ACHN (cell line): ENCODE measurements at regions not wholly inside any gene's neighbourhood (a gene's known extent, or its start where the extent isn't known, plus 50 kb on each side); places are given as distances from the start of the nearest gene placed in this dataset.

Experiments used
- DNase-seq: peaks from one replicate; pipeline ENCODE4 v3.0.0-alpha.2; 2015
- in situ Hi-C: cut with HindIII; loops from 2 replicates; pipeline ENCODE4 v1.10.0; 2017; ENCODE audit warnings: low sequenced_read_pairs, low pct_ligation_motif_present, low pct_unique_long_range_greater_than_20kb

DNA sequence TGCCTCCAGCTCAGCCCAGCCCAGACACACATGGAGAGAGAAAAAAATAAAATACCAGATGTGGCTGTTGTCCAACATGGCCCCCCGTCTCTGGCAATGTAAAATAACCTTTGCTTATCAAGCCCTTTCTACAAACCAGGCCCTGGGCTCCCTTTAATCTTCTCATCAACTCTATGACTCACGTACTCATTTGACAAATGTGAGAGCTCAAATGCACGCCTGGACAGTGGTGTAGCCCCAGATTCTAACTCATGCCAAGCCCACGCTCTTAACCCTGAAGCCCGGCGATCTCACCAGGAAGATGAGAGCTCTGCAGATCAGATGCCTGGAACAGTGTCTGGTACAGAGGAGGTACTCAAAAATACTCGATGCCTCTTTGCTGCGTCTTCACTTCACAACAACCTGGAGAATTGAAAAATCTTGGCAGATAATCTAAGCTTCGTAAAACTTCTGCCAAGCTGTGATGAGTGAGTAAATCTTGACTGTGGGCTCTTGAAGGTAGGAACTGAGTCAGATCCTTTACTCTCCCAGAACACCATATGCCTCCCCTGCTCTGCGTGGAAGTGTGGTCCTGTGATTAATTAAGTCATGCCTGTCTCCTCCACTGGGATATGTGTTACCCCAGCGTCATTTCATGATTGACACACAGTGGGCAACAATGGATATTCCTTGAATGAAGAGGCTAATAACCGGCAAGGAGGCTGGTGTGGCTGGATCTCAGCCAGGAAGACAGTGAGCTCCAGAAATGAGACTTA lies 102.0 kb upstream of the FSTL4 start:
- no peak for DNase-seq
- in situ Hi-C loops, result no loop called here

DNA sequence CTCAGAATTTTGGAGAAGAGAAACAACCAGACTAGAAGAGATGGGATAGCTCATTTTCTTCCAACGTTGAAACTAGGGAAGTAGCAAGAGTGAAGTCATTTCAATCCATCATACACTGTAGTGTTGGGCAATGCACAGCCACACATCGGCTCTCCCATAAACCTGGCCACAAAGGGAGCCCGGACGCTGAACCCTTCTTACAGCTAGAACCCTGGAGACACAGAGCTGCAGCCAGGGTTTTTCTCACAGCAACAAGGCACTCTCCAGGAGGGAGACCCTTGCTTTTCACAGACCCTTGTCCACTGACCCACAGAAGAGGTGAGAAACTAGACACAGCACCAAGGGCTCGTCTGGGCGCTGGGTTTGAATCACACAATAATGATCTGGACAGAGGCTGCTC lies 101.4 kb upstream of the FSTL4 start:
- in situ Hi-C loops, result no loop called here
- no peak for DNase-seq

DNA sequence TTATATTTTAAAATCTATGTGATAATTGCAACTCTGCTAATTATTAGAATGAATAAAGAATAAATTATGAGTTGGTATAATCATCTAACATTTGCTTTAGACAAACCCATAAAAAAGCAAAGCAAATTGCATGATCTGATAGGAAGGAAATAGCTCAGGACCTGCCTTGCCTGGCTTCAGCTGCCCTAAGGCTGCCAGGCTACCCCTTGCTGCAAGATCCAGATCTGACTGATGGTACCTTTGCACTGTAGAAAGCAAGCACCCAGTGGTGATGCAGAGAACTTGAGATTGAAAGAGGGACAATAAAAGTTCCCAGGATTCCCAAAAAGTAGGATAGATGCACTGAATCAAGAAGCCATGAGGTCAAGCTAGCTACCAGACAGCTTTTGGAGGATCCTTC lies 100.9 kb upstream of the FSTL4 start:
- in situ Hi-C loops, result no loop called here
- DNase-seq, result no peak

DNA sequence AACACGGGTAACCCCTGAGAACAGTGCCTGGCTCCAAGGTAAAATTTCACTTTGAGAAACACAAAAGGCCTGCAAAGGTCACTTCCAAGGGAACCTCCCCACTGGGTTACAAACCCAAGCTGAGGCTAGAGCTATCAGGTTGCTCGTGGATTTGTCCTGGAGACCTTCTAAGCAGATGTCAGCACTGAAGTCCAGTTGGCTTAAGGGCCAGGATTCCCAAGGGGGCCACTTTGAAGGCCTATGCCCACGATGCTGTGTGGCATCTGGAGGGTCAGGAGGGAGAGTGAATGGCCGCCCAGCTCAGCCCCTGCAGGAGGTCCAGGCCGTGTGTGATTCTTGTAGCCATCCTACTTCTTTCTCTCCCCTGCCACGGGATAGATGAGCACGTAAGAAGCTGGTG lies 100.2 kb upstream of the FSTL4 start:
- no peak for DNase-seq
- in situ Hi-C loops, result no loop called here

DNA sequence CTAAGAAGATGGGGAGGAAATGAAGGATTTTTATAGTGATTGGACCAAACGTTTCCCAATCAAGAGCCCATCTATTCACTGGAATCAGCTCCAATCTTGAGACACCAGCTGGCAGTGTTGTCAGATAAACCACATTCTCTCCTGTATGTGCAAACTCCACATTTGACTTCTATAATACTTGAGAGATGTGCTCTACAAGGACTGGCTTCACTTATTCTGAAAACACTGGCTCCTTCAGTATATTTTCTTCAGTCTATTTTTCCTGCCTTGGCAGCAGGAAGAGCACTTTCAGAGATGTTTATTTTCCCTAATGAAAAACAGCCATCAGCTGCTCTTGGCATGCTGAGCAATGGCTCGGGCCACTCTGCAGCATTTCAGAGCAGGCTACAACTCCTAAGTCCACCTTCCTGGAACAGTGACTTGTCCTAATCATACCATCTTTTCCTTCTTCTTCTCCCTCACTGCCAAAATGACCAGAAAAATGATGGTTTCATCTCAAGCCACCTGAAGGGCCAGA lies 96.9 kb upstream of the FSTL4 start:
- in situ Hi-C loops, result no loop called here
- no peak for DNase-seq

DNA sequence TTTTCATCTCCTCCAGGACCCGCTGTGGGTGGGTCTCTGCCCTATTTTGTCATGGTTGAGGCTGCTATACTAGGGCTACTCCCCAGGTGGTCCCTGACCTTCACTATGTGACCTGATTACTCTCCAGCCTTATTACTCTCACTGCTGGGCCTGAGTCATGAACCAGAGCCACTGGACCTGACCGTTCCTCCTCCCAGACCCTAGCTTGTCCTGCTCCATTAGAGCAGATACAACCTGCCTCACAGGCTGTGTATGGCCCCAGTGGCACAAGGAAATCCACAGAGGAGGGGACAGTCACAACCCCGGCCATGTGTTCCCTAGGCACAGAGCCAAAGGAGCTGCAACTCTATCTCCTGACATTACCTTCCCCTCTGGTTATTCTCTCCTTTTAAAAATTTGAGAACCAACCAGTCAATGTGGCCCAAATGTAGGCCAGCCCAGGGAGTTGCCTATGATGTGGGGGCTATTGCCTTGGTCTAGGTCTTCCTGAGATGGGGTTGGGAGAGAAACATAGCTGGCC lies 96.0 kb upstream of the FSTL4 start:
- no peak for DNase-seq
- in situ Hi-C loops, result no loop called here

DNA sequence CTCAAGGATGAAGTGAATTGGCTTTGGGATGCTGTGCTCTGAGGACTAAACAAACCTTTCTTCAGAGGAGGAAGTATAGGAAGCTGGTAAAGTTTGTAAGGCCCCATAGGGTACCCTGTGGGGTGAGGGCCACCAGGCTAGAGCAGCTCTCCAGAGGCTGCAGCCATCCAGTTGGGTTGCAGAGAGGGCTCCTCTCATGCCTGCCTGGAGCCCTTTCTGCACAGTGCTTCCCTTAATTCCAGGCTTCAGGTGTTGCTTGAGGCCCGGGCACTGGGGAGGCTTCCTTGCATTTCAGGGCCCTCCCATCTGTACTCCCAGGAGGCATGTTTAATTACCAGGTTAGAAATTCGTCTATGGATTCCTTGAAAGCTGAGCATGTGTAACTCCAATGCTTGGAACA lies 95.3 kb upstream of the FSTL4 start:
- no peak for DNase-seq
- in situ Hi-C loops, result no loop called here

DNA sequence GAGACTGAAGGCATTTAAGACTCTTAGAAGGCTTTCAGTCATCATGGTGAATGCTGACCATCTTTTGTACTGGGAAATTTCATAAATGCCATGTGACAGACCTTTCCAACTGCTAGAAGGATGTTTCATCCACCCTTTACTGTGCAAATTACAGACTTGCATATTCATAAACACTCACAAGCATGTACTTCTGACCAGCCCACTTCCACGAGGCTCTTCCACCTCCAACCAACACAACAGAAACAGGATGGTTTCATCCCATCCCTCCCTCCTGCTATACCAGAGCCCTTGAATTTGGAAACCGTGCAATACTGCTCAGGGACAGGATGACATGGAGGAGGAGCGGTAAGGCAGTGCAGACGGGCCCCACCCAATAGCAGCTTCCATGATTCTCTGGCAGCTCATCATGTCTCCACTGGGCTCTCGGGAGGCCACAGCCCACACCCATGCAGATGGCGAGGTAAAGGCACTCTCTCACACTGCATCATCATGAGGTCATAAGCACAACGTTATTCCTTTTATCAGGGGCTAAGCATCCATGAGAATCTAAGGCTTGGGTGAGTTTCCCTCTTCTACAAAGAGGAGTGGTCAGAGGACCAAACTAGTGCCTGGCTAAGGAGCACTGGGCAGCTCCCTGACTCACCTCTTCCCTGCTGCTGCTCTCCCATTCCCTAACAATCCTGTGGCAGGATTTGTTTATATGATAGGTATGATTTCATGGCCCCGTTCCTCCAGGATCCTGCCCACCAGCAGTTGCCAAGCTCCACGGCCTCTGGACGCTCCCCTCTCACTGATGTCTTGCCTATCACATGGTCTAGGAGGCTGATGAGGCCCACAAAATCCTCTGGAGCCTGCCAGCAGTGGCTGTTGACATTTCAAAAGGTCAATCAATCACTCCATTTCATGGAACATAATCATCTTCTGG lies 94.4 kb upstream of the FSTL4 start:
- in situ Hi-C loops, result no loop called here
- no peak for DNase-seq

DNA sequence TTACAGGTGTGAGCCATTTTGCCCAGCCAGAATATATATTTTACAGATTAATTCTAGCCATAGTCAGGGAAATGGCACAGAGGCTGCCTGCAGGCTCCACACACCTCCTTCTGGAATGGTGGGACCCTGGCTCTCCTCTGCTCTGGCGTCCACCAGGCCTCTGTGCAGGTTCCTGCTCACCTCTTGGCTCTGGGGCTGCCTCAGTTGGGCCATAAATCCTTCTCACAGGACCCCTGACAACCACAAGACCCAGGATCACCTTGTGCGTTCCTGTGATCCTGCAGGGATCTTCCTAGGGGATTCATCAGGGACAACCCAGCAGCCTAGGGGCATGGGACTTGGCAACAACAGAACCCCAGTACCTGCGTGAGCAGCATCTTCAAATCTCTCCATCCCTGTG lies 93.0 kb upstream of the FSTL4 start:
- DNase-seq, result no peak
- in situ Hi-C loops, result no loop called here

DNA sequence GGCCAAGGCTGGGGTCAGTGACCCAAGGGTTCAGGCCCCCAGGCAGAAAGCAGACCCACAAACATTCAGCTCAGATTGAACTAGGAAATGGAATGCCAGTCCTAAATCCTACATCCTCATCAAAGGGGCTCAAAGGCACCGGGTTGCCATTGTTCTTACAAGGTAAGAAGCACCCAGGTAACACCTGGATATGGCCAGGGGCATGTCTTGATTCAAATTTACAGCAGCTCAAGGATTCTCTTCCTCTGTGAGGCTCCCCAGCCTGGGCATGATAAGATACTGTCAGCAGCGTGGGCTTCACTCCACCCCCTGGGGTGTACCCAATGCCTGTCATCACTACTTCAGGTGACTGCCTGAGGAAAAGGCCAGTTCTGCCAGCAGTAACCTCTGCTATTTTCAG lies 92.1 kb upstream of the FSTL4 start:
- in situ Hi-C loops, result no loop called here
- no peak for DNase-seq

DNA sequence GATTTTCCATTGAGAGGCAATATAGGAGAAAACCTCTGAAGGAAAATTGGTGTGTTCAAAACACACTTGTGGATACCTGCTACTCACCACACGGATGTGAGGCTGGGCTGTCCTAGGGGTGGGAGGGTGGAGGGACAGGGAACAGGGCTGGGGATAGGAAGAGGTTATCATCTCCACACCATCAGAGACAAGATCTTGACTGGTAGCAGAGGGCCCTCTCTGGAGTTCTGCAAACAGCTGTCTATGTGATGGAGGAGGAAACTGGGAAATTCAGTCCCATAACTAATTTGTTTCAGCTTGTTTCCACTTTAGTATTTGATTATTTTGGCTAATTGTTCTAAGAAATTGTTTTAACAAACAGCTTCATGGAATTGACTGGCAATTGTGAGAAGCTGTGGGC lies 91.6 kb upstream of the FSTL4 start:
- no peak for DNase-seq
- in situ Hi-C loops, result no loop called here

DNA sequence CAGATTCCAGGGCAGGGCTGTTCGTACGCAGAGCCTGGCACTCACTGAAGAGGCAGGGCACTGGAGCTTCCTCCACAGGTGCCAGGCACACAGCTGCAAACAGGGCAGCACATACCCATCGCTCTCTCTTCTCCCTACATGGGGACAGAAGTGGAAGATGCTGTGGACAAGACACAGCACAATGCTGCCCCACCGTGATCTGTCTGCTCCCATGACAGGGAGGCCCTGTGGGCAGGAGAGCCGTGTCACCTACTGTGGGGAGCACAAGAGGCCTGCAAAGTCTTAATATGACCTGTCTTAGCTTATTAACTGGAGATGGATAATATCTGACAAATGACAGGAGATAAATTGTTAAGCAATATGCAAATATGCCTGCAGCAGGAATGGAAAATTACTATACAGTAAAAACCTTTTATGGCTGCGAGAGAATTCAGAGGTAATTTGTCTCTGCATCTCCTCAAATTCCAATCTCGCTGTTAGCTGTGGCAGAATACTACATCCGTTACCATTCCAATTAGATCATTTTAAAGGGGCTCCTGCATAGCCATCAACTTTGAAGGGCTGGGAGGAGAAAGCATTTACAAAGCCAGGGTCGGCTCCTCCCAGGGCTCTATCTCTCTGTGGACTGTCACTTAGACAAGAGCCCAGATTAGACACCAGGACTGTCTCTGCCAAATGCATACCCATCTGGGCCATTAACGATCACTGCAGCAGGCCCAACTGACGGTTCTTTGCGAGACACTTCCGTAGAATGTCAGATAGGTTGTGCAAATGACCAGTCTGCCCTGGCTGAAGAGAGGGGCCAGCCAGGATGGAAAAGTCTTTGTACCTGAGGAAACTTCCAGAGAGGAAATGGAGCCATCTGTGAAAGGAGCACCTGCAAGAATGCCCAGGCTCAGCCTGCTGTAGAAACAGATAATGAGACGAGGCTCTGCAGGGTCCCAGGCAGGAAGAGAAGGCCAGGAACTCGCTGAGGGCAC lies 90.7 kb upstream of the FSTL4 start:
- in situ Hi-C loops, result no loop called here
- DNase-seq, result no peak

DNA sequence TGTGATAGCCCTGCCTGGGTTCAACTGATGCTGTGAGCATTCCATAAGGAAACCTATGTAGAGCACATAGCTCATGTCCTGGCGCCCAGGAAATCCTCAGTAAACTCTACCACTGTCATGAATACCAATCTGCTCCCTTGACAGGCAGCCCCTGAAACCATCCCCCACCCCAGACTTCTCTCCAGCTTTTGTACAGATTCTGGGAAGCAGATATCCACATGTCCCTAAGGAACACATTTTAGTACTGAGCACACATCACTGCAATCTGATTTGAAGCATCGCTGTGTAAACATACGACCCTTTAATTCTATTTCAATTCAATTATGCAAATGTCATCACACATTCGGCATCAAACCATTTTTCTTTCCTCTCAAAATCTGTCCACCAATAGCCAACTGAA lies 89.5 kb upstream of the FSTL4 start:
- DNase-seq, result no peak
- in situ Hi-C loops, result no loop called here

DNA sequence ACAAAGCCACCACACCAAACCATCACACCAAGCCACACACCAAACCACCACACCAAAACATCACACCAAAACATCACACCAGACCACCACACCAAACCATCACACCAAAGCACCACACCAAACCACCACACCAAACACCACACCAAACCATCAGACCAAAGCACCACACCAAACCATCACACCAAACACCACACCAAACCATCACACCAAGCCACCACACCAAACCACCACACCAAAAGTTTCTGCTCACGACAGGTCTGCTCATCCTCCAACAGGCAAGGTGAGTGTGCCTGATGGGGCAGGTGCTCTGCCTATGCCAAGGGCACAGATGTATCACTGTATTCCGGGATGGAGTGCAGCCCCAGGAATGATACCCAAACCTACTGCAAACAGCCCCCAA lies 87.9 kb upstream of the FSTL4 start:
- DNase-seq, result no peak
- in situ Hi-C loops, result no loop called here

DNA sequence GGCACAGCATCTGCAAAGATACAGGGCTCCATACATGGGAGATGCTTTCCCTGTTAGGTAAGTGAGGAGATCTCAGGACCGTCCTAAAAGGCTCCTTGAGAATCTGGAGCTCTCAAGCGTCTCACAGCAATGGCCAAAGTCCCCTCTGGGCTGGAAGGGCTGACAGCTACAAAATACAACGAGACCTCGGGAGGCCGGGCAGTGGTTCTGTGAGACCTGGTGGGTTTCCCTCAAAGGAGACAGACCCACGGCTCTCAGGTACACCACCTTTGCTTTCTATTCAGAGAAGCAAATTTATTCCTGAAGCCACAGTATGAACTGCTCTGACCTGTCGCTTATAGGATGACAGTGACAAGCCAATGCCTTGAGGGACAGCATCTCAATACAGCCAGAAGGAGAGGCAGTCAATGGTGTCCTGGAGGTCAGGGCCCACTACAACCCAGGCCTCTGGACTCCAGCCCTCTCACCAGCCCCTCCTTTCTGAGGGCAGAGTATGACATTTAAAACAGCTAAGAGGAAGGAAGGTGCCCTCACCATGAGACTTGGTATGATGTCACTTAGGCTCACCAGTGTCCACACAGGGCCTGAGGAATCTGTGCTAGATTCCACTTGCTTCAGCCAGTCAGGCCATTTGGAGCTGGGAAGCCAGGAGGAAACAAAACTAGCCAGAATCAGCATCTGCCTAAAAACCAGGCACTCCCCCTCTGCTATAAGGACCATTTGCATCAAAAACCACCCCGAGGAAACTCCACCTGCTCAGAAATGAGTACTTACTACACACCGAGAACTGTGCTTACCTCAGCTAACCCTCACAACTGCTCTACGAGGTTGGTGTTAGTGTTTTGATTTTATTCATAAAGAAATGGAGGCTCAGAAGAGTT lies 86.5 kb upstream of the FSTL4 start:
- in situ Hi-C loops, result no loop called here
- DNase-seq, result no peak

DNA sequence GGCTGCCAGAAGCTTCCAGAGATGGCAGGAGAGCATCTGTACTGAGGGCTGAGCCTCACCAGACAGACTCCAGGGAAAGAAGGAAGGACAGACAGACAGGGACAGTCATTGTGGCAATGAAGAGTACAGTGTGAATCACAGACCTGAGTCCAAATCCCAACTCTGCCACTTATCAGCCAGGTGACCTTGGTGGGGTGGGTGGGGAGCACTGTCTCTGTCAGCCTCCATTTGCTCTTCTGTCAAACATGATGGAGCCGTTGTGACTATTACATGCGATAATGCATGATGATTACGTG lies 85.9 kb upstream of the FSTL4 start:
- in situ Hi-C loops, result no loop called here
- DNase-seq, result no peak

DNA sequence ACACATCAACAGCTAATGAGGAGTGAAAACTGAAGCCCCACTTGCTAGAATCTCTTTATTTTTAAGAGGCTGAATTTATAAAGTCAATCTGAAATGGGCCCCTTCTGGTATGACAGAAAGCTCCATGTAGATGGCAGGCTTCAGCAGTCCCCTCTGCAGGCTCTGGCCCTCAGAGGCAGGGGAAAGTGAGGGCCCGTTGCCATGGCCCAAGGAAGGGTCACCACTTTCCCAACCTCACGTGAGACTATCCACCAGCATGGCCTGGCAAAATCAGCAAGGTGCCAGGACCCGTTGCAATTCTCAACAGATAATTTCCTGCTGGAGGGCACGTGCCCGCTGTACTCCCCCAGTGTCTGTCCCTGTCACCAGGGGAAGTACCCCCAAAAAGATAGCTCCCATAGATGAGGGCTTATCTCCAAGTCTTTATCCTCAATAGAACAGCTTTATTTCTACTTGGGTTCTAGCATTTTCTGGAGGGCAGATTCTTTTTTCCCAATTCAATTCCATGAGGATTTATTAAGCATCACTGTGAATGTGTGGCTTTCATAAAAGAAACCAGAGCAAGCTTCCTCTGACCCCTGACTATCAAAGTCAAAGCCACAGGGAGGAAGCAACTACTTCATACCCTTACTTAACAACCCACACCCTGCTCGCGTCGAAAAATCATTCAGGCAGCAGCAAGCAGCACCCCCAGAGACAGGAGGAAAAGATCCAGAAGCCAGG lies 85.4 kb upstream of the FSTL4 start:
- DNase-seq, result no peak
- in situ Hi-C loops, result no loop called here
